ENCODE measurements at regions not wholly inside any gene's neighbourhood (a gene's known extent, or its start where the extent isn't known, plus 50 kb on each side); places are given as distances from the start of the nearest gene placed in this dataset.
A peak's percentile ranks its signal among the peaks of the same experiment; 100 is the strongest.

- DNase-seq (ENCODE audit: extremely low read depth, insufficient read length): no peak
- H3K4me3 ChIP-seq (replicated peaks; ENCODE audit: low read depth, low read length): no peak overlapping the region
- TF ChIP-seq, protein P1, sequence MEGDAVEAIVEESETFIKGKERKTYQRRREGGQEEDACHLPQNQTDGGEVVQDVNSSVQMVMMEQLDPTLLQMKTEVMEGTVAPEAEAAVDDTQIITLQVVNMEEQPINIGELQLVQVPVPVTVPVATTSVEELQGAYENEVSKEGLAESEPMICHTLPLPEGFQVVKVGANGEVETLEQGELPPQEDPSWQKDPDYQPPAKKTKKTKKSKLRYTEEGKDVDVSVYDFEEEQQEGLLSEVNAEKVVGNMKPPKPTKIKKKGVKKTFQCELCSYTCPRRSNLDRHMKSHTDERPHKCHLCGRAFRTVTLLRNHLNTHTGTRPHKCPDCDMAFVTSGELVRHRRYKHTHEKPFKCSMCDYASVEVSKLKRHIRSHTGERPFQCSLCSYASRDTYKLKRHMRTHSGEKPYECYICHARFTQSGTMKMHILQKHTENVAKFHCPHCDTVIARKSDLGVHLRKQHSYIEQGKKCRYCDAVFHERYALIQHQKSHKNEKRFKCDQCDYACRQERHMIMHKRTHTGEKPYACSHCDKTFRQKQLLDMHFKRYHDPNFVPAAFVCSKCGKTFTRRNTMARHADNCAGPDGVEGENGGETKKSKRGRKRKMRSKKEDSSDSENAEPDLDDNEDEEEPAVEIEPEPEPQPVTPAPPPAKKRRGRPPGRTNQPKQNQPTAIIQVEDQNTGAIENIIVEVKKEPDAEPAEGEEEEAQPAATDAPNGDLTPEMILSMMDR (IDR thresholded peaks at IDR 0.05; ENCODE audit: insufficient read depth, low read length, poor library complexity, severe bottlenecking): no peak
- no peaks in the 10 kb centered on the region for H3K27me3 ChIP-seq (replicated peaks; ENCODE audit: control insufficient read depth, insufficient read depth, low read length)
- H3K36me3 ChIP-seq (ENCODE audit: control insufficient read depth, insufficient read depth, low read length): no peaks in the 10 kb centered on the region
Measured at GRCh38 chr6:102660303-102660702, 1266.8 kb downstream of the GRIK2 start.

DNA sequence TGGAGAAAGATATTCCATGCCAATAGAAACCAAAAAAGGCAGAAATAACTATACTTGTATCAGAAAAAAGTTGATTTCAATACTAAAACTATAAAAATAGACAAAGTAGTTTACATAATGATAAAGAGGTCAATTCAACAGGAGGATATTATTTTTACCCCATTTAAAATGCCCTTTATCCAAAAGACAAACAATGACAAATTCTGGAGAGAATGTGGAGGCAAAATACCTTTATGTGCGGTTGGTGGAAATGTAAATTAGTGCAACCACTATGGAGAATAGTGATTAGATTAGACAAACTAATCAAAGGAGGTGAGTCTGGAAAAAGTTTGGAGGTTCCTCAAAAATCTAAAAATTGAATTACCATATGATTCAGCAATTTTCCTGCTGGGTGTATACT lies 1262.3 kb downstream of the GRIK2 start:
- TF ChIP-seq, protein P1 (IDR thresholded peaks at IDR 0.05; ENCODE audit: insufficient read depth, low read length, poor library complexity, severe bottlenecking): no peak
- Histone ChIP-seq H3K36me3 (ENCODE audit: control insufficient read depth, insufficient read depth, low read length) (no peaks in the 10 kb centered on the region), H3K27me3 (replicated peaks; ENCODE audit: control insufficient read depth, insufficient read depth, low read length) (no peaks in the 10 kb centered on the region), H3K4me3 (replicated peaks; ENCODE audit: low read depth, low read length) (no peak overlapping the region)
- no peak for DNase-seq (ENCODE audit: extremely low read depth, insufficient read length)

GRCh38 chr6:102641426-102641825 lies 1247.9 kb downstream of the GRIK2 start:
- TF ChIP-seq, protein P1 (IDR thresholded peaks at IDR 0.05; ENCODE audit: insufficient read depth, low read length, poor library complexity, severe bottlenecking): no peak
- H3K4me3 ChIP-seq (replicated peaks; ENCODE audit: low read depth, low read length): no peak overlapping the region
- no peaks in the 10 kb centered on the region for H3K27me3 ChIP-seq (replicated peaks; ENCODE audit: control insufficient read depth, insufficient read depth, low read length)
- DNase-seq (ENCODE audit: extremely low read depth, insufficient read length): no peak
- H3K36me3 ChIP-seq (ENCODE audit: control insufficient read depth, insufficient read depth, low read length): no peaks in the 10 kb centered on the region

DNA sequence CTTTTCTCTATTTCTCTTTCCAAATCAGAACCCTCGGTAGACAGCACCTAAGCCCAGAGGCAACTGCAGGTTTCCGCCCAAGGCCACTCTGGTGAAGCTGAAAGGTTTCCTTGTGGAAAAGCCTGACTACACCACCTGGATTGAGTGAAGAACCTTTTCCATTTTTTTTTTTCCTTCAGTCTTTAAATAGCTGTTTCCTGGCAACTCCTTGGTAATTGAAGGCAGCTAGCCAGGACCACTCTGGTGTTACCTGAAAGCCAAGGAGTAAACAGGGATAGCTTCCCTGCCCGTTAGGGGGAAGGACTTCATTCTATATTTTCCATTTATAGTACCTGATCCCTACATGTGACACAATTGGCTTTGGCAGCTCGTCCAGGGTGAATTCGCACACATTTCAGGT lies 1238.4 kb downstream of the GRIK2 start:
- Histone ChIP-seq H3K36me3 (ENCODE audit: control insufficient read depth, insufficient read depth, low read length) (no peaks in the 10 kb centered on the region), H3K4me3 (replicated peaks; ENCODE audit: low read depth, low read length) (no peak overlapping the region), H3K27me3 (replicated peaks; ENCODE audit: control insufficient read depth, insufficient read depth, low read length) (no peaks in the 10 kb centered on the region)
- TF ChIP-seq, protein P1 (IDR thresholded peaks at IDR 0.05; ENCODE audit: insufficient read depth, low read length, poor library complexity, severe bottlenecking): no peak
- no peak for DNase-seq (ENCODE audit: extremely low read depth, insufficient read length)

DNA sequence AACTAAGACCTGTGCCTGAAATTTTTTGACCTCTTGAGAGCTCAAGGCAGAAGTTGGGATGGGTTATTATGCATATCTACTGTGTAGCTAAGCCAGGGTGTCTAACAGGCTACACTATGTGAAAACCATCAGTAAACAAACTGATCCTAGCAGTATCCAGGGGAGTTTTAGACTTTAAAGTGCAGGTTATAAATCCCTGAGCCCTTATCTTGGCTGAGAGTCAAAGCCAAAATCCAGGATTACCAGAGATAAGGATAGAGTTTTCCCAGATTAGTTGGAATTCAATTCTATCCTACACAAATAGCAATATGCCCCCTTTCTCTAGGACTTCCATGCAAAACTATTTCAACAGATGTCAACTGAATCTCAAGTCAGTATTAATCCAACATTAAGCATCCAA lies 1229.7 kb downstream of the GRIK2 start:
- Histone ChIP-seq H3K4me3 (replicated peaks; ENCODE audit: low read depth, low read length) (no peak overlapping the region), H3K36me3 (ENCODE audit: control insufficient read depth, insufficient read depth, low read length) (no peaks in the 10 kb centered on the region), H3K27me3 (replicated peaks; ENCODE audit: control insufficient read depth, insufficient read depth, low read length) (no peaks in the 10 kb centered on the region)
- DNase-seq (ENCODE audit: extremely low read depth, insufficient read length): no peak
- TF ChIP-seq, protein P1 (IDR thresholded peaks at IDR 0.05; ENCODE audit: insufficient read depth, low read length, poor library complexity, severe bottlenecking): no peak

GRCh38 chr6:102619585-102619984 lies 1226.1 kb downstream of the GRIK2 start:
- DNase-seq (ENCODE audit: extremely low read depth, insufficient read length): no peak
- no peak overlapping the region for H3K4me3 ChIP-seq (replicated peaks; ENCODE audit: low read depth, low read length)
- no peaks in the 10 kb centered on the region for H3K36me3 ChIP-seq (ENCODE audit: control insufficient read depth, insufficient read depth, low read length)
- H3K27me3 ChIP-seq (replicated peaks; ENCODE audit: control insufficient read depth, insufficient read depth, low read length): no peaks in the 10 kb centered on the region
- TF ChIP-seq, protein P1 (IDR thresholded peaks at IDR 0.05; ENCODE audit: insufficient read depth, low read length, poor library complexity, severe bottlenecking): peak; percentile 32
